Kidney epithelial cell (primary cell): ENCODE measurements at regions not wholly inside any gene's neighbourhood (a gene's known extent, or its start where the extent isn't known, plus 50 kb on each side); places are given as distances from the start of the nearest gene placed in this dataset.

Experiments used
- DNase-seq: peaks from one replicate; pipeline ENCODE4 v3.0.0-alpha.2; 2010; ENCODE audit warnings: low read depth
- H3K27me3 ChIP-seq: 2 replicates; pipeline ENCODE4 v1.6.0; 2011; ENCODE audit warnings: low read length; ENCODE audit not compliant: control insufficient read depth, insufficient read depth
- H3K36me3 ChIP-seq: 2 replicates; pipeline ENCODE4 v1.5.1; 2011; ENCODE audit warnings: low read length; ENCODE audit not compliant: control insufficient read depth, insufficient read depth
- H3K4me3 ChIP-seq: 2 replicates; pipeline ENCODE4 v1.5.1; 2011; ENCODE audit warnings: low read depth, mild to moderate bottlenecking, control low read depth, low read length
- CTCF ChIP-seq: IDR thresholded peaks from 2 replicates; pipeline ENCODE4 v1.5.1; 2011; ENCODE audit warnings: mild to moderate bottlenecking, moderate library complexity, low read length, control low read depth, inconsistent platforms; ENCODE audit not compliant: insufficient read depth, poor library complexity, severe bottlenecking

GRCh38 chr5:111854186-111854585 is 97.2 kb upstream of the NREP start:
- TF ChIP-seq CTCF: no peak
- no peak for DNase-seq

GRCh38 chr5:111853748-111854147 is 96.8 kb upstream of the NREP start:
- Histone ChIP-seq H3K27me3 (no peaks in the 10 kb centered on the region), H3K36me3 (no peaks in the 10 kb centered on the region), H3K4me3 (no peak overlapping the region)
- no peak for TF ChIP-seq CTCF
- no peak for DNase-seq

More at GRCh38 chr5:111854186-111854585, 97.2 kb upstream of the NREP start:
- H3K36me3 ChIP-seq: no peaks in the 10 kb centered on the region
- H3K27me3 ChIP-seq: no peaks in the 10 kb centered on the region
- H3K4me3 ChIP-seq: no peak overlapping the region

GRCh38 chr5:111851631-111852548 is 94.9 kb upstream of the NREP start:
- Histone ChIP-seq H3K4me3 (no peak overlapping the region), H3K36me3 (no peaks in the 10 kb centered on the region), H3K27me3 (no peaks in the 10 kb centered on the region)
- no peak for TF ChIP-seq CTCF
- DNase-seq: no peak

- Histone ChIP-seq H3K4me3 (no peak overlapping the region), H3K27me3 (no peaks in the 10 kb centered on the region), H3K36me3 (no peaks in the 10 kb centered on the region)
- TF ChIP-seq CTCF: no peak
- no peak for DNase-seq
Measured at GRCh38 chr5:111848476-111848875, 91.5 kb upstream of the NREP start.

- no peak overlapping the region for H3K4me3 ChIP-seq
- H3K36me3 ChIP-seq: no peaks in the 10 kb centered on the region
- no peak for DNase-seq
- TF ChIP-seq CTCF: no peak
- H3K27me3 ChIP-seq: no peaks in the 10 kb centered on the region
Measured at GRCh38 chr5:111847052-111847925, 90.3 kb upstream of the NREP start.
